ENCODE measurements at regions not wholly inside any gene's neighbourhood (a gene's known extent, or its start where the extent isn't known, plus 50 kb on each side); places are given as distances from the start of the nearest gene placed in this dataset.

DNA sequence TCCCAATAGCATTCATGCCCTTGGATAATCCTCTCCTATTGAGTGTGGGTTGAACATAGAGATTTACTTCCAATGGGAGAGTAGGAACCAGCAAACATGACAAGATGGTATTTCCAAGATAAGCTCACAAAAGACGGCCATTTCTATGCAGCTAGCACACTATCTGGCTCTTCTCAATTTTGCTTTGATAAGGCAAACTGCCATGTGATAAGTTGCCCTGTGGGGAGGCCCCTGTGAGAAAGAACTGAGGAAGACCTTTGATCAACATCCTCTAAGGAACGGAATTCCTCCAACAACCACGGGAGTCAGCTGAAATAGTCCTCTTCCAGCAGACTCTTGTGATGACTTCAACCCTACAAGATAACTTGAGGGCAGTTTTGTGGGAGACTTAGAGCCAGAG lies 211.9 kb upstream of the TRPM3 start:
- TF ChIP-seq, protein P1, sequence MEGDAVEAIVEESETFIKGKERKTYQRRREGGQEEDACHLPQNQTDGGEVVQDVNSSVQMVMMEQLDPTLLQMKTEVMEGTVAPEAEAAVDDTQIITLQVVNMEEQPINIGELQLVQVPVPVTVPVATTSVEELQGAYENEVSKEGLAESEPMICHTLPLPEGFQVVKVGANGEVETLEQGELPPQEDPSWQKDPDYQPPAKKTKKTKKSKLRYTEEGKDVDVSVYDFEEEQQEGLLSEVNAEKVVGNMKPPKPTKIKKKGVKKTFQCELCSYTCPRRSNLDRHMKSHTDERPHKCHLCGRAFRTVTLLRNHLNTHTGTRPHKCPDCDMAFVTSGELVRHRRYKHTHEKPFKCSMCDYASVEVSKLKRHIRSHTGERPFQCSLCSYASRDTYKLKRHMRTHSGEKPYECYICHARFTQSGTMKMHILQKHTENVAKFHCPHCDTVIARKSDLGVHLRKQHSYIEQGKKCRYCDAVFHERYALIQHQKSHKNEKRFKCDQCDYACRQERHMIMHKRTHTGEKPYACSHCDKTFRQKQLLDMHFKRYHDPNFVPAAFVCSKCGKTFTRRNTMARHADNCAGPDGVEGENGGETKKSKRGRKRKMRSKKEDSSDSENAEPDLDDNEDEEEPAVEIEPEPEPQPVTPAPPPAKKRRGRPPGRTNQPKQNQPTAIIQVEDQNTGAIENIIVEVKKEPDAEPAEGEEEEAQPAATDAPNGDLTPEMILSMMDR (conservative IDR thresholded peaks at IDR 0.05): no peak
- H3K4me3 ChIP-seq (ENCODE audit: low read length): peak overlapping the region; percentile 67
- H3K27me3 ChIP-seq (ENCODE audit: control insufficient read depth, insufficient read depth, low read length, poor library complexity, severe bottlenecking): no peaks in the 10 kb centered on the region
- peaks cover 12% of the 10 kb centered on the region for H3K9me3 Mint-ChIP-seq
- no peak overlapping the region for H3K4me3 Mint-ChIP-seq
- no peak overlapping the region for H3K9ac ChIP-seq (ENCODE audit: extremely low read depth, low read length, poor library complexity, severe bottlenecking)
- DNase-seq: peak; percentile 69
- H3K36me3 ChIP-seq (ENCODE audit: control insufficient read depth, insufficient read depth, low read length): no peaks in the 10 kb centered on the region
- peaks cover 12% of the 10 kb centered on the region for H3K4me1 ChIP-seq (ENCODE audit: control insufficient read depth, insufficient read depth, low read length)
- peaks cover 13% of the 10 kb centered on the region for H3K4me1 Mint-ChIP-seq
- H3K9me3 ChIP-seq (ENCODE audit: control insufficient read depth, low read length): no peaks in the 10 kb centered on the region
- H3K27ac Mint-ChIP-seq: no peak overlapping the region
- no peak overlapping the region for H3K27ac ChIP-seq (ENCODE audit: low read depth, low read length)
- 40 to 62% methylated on average over 3 of the region's 3 CpGs for WGBS, 2 experiments (ENCODE audit: insufficient coverage in 1 of 2, insufficient read length in 1 of 2)
- H3K36me3 Mint-ChIP-seq (ENCODE audit: low read depth): no peaks in the 10 kb centered on the region
- no peaks in the 10 kb centered on the region for H3K27me3 Mint-ChIP-seq (ENCODE audit: insufficient read depth)

DNA sequence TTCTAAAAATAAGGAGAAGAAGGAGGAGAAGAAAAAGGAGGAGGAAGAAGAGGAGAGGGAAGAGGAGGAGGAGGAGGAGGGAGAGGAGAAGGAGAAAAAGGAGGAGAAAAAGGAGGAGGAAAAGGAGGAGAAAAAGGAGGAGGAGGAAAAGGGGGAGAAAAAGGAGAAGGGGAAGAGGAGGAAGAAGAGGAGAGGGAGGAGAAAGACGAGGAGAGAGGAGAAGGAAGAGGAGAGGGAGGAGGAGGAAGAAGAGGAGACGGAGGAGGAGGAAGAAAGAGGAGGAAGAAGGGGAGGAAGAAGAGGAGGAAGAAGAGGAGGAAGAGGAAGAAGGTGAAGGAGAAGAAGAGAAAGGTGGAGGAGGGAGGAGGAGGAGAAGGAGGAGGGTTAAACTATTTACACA lies 210.2 kb upstream of the TRPM3 start:
- DNase-seq: no peak
- Mint-ChIP-seq H3K9me3 (peaks cover 6% of the 10 kb centered on the region), H3K27ac (no peak overlapping the region), H3K27me3 (ENCODE audit: insufficient read depth) (peaks cover 2% of the 10 kb centered on the region), H3K36me3 (ENCODE audit: low read depth) (no peaks in the 10 kb centered on the region), H3K4me3 (no peak overlapping the region), H3K4me1 (peaks cover 13% of the 10 kb centered on the region)
- H3K4me3 ChIP-seq (ENCODE audit: low read length): no peak overlapping the region
- no peaks in the 10 kb centered on the region for H3K9me3 ChIP-seq (ENCODE audit: control insufficient read depth, low read length)
- no peaks in the 10 kb centered on the region for H3K27me3 ChIP-seq (ENCODE audit: control insufficient read depth, insufficient read depth, low read length, poor library complexity, severe bottlenecking)
- no peaks in the 10 kb centered on the region for H3K36me3 ChIP-seq (ENCODE audit: control insufficient read depth, insufficient read depth, low read length)
- H3K9ac ChIP-seq (ENCODE audit: extremely low read depth, low read length, poor library complexity, severe bottlenecking): no peak overlapping the region
- TF ChIP-seq, protein P1 (conservative IDR thresholded peaks at IDR 0.05): no peak
- H3K4me1 ChIP-seq (ENCODE audit: control insufficient read depth, insufficient read depth, low read length): peaks cover 12% of the 10 kb centered on the region
- no peak overlapping the region for H3K27ac ChIP-seq (ENCODE audit: low read depth, low read length)
- WGBS, 2 experiments (ENCODE audit: insufficient coverage in 1 of 2, insufficient read length in 1 of 2): 90 to 100% methylated on average over 1 to 2 of the region's 2 CpGs

DNA sequence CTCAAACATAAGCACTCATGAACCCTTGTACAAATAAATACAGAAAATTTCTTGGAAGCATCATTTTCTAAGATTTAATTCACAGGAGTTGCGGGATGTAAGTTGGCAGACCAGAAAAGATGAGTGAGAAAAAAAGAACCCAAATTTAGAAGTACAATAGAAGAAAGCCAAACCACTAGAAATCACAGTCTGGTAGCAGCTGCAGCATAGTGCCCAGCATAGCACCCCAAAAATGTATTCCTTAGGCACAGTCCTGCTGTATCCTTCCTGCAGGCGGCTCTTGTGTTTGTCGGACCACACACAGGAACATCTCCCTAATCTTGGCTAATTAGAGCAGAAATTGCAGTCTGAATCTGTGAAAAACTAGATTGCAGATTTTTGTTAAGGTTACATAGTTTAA lies 208.5 kb upstream of the TRPM3 start:
- no peak overlapping the region for H3K9ac ChIP-seq (ENCODE audit: extremely low read depth, low read length, poor library complexity, severe bottlenecking)
- H3K4me1 ChIP-seq (ENCODE audit: control insufficient read depth, insufficient read depth, low read length): peaks cover 12% of the 10 kb centered on the region
- H3K36me3 Mint-ChIP-seq (ENCODE audit: low read depth): no peaks in the 10 kb centered on the region
- 94% methylated on average over 3 of the region's 3 CpGs; no CpG with 5 or more reads in 1 of the 2 experiments for WGBS, 2 experiments (ENCODE audit: insufficient coverage in 1 of 2, insufficient read length in 1 of 2)
- peaks cover 2% of the 10 kb centered on the region for H3K27me3 Mint-ChIP-seq (ENCODE audit: insufficient read depth)
- H3K27ac Mint-ChIP-seq: no peak overlapping the region
- no peak overlapping the region for H3K4me3 Mint-ChIP-seq
- no peaks in the 10 kb centered on the region for H3K9me3 ChIP-seq (ENCODE audit: control insufficient read depth, low read length)
- no peak overlapping the region for H3K4me3 ChIP-seq (ENCODE audit: low read length)
- no peak overlapping the region for H3K27ac ChIP-seq (ENCODE audit: low read depth, low read length)
- H3K4me1 Mint-ChIP-seq: peaks cover 13% of the 10 kb centered on the region
- DNase-seq: no peak
- TF ChIP-seq, protein P1 (conservative IDR thresholded peaks at IDR 0.05): no peak
- H3K36me3 ChIP-seq (ENCODE audit: control insufficient read depth, insufficient read depth, low read length): no peaks in the 10 kb centered on the region
- H3K27me3 ChIP-seq (ENCODE audit: control insufficient read depth, insufficient read depth, low read length, poor library complexity, severe bottlenecking): no peaks in the 10 kb centered on the region
- no peaks in the 10 kb centered on the region for H3K9me3 Mint-ChIP-seq

Measured in endodermal cell (in vitro differentiated cells).